GM23338 (cell line): ENCODE measurements at regions not wholly inside any gene's neighbourhood (a gene's known extent, or its start where the extent isn't known, plus 50 kb on each side); places are given as distances from the start of the nearest gene placed in this dataset.

Experiments used
- EZH2 ChIP-seq: fragments of 200-600 bp; sonication (generic); IDR thresholded peaks from one replicate; pipeline ENCODE4 v1.8.0; 2017; ENCODE audit warnings: antibody characterized with exemption, mild to moderate bottlenecking, low read depth; ENCODE audit not compliant: unreplicated experiment
- EZH2phosphoT487 ChIP-seq: fragments of 200-600 bp; sonication (generic); IDR thresholded peaks from one replicate; pipeline ENCODE4 v1.8.1; 2018; ENCODE audit warnings: antibody characterized with exemption; ENCODE audit not compliant: unreplicated experiment
- JUNB ChIP-seq: IDR thresholded peaks from one replicate; pipeline ENCODE4 v1.6.1; 2016; ENCODE audit warnings: antibody characterized with exemption; ENCODE audit not compliant: unreplicated experiment
- POLR2AphosphoS5 ChIP-seq: IDR thresholded peaks from 2 replicates; pipeline ENCODE4 v1.6.1; 2016; ENCODE audit warnings: antibody characterized with exemption, low read depth
- ZNF114 ChIP-seq: fragments of 250-450 bp; sonication (Bioruptor Pico); IDR thresholded peaks from 2 replicates; pipeline ENCODE4 v1.5.0; 2020; ENCODE audit warnings: mild to moderate bottlenecking, moderate library complexity
- ZNF331 ChIP-seq: fragments of 250-450 bp; sonication (Bioruptor Pico); IDR thresholded peaks from 2 replicates; pipeline ENCODE4 v1.5.0; 2020; ENCODE audit warnings: low read depth, mild to moderate bottlenecking, moderate library complexity
- TF ChIP-seq, protein P1 (sequence below): IDR thresholded peaks from 2 replicates; pipeline ENCODE4 v1.6.1; 2016; ENCODE audit warnings: antibody characterized with exemption
- TF ChIP-seq, protein P2 (sequence below), 2 experiments: fragments of 200-600 bp in 1 of 2; sonication (generic) in 1 of 2; conservative IDR thresholded peaks; 2 replicates each; pipeline versions ENCODE4 v1.5.1 to v1.6.1; 2016 to 2017; ENCODE audit warnings: antibody characterized with exemption in 2 of 2, low read depth in 2 of 2, mild to moderate bottlenecking in 2 of 2, moderate library complexity in 1 of 2
- TF ChIP-seq, protein P3 (sequence below): IDR thresholded peaks from one replicate; pipeline ENCODE4 v1.6.1; 2018; ENCODE audit warnings: antibody characterized with exemption; ENCODE audit not compliant: unreplicated experiment

DNA sequence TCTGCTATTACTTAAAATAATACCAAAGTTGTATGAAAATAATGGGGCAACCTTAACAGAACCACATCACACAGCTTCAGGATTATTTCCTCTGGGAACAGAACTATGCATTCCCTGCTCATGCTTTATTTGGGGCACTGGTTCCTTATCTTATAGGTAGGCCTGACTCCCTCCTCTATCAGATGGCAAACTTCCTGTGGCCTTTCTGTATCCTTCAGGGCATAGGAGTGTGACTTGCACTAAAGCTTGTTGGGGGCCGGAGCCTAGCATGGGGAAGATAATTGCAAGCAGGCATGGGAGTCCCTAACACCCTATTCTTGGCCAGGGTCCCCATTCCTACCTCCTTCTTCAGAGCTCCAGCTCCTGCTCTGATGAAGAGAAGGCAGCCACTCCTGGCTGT is 167.2 kb upstream of the SERTAD2 start:
- TF ChIP-seq EZH2 (no peak), POLR2AphosphoS5 (no peak), ZNF114 (no peak), EZH2phosphoT487 (no peak), JUNB (no peak), ZNF331 (CRISPR knock-in tag) (no peak)
- TF ChIP-seq, protein P1, sequence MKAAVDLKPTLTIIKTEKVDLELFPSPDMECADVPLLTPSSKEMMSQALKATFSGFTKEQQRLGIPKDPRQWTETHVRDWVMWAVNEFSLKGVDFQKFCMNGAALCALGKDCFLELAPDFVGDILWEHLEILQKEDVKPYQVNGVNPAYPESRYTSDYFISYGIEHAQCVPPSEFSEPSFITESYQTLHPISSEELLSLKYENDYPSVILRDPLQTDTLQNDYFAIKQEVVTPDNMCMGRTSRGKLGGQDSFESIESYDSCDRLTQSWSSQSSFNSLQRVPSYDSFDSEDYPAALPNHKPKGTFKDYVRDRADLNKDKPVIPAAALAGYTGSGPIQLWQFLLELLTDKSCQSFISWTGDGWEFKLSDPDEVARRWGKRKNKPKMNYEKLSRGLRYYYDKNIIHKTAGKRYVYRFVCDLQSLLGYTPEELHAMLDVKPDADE = no peak
- TF ChIP-seq, protein P2, sequence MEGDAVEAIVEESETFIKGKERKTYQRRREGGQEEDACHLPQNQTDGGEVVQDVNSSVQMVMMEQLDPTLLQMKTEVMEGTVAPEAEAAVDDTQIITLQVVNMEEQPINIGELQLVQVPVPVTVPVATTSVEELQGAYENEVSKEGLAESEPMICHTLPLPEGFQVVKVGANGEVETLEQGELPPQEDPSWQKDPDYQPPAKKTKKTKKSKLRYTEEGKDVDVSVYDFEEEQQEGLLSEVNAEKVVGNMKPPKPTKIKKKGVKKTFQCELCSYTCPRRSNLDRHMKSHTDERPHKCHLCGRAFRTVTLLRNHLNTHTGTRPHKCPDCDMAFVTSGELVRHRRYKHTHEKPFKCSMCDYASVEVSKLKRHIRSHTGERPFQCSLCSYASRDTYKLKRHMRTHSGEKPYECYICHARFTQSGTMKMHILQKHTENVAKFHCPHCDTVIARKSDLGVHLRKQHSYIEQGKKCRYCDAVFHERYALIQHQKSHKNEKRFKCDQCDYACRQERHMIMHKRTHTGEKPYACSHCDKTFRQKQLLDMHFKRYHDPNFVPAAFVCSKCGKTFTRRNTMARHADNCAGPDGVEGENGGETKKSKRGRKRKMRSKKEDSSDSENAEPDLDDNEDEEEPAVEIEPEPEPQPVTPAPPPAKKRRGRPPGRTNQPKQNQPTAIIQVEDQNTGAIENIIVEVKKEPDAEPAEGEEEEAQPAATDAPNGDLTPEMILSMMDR (conservative IDR thresholded peaks at IDR 0.05; ENCODE audit: low read depth in 2 of 2) = no peak
- TF ChIP-seq, protein P3, sequence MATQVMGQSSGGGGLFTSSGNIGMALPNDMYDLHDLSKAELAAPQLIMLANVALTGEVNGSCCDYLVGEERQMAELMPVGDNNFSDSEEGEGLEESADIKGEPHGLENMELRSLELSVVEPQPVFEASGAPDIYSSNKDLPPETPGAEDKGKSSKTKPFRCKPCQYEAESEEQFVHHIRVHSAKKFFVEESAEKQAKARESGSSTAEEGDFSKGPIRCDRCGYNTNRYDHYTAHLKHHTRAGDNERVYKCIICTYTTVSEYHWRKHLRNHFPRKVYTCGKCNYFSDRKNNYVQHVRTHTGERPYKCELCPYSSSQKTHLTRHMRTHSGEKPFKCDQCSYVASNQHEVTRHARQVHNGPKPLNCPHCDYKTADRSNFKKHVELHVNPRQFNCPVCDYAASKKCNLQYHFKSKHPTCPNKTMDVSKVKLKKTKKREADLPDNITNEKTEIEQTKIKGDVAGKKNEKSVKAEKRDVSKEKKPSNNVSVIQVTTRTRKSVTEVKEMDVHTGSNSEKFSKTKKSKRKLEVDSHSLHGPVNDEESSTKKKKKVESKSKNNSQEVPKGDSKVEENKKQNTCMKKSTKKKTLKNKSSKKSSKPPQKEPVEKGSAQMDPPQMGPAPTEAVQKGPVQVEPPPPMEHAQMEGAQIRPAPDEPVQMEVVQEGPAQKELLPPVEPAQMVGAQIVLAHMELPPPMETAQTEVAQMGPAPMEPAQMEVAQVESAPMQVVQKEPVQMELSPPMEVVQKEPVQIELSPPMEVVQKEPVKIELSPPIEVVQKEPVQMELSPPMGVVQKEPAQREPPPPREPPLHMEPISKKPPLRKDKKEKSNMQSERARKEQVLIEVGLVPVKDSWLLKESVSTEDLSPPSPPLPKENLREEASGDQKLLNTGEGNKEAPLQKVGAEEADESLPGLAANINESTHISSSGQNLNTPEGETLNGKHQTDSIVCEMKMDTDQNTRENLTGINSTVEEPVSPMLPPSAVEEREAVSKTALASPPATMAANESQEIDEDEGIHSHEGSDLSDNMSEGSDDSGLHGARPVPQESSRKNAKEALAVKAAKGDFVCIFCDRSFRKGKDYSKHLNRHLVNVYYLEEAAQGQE = no peak
